ENCODE measurements at regions not wholly inside any gene's neighbourhood (a gene's known extent, or its start where the extent isn't known, plus 50 kb on each side); places are given as distances from the start of the nearest gene placed in this dataset.
A peak's percentile ranks its signal among the peaks of the same experiment; 100 is the strongest.

DNA sequence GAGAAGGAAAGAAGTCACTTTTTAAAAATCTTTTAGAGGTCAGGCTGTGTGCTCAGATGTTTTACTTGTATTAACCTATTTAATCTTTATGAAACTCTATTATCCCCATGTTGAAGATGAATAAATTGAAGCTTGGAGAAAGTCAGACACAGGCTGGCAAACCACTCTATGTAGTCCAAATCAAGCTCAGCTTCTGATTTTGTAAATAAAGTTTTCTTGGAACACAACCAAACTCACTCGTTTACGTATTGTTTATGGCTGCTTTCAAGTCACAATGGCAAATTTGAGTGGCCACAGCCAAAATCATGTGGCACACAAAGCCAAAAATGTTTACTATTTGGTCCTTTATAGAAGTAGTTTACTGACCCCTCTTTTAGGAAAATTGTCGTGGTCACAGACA, 596.0 kb upstream of the CDH11 start:
- no peak for DNase-seq (ENCODE audit: low read depth)
- H3K4me3 ChIP-seq (replicated peaks; ENCODE audit: low read depth, low read length), result no peak overlapping the region
- TF ChIP-seq CTCF (IDR thresholded peaks at IDR 0.05; ENCODE audit: low read length, missing control alignments), result no peak

GRCh38 chr16:65716737-65717700, 595.2 kb upstream of the CDH11 start:
- no peak for TF ChIP-seq CTCF (IDR thresholded peaks at IDR 0.05; ENCODE audit: low read length, missing control alignments)
- no peak overlapping the region for H3K4me3 ChIP-seq (replicated peaks; ENCODE audit: low read depth, low read length)
- DNase-seq (ENCODE audit: low read depth), result no peak

GRCh38 chr16:65713181-65713808, 591.4 kb upstream of the CDH11 start:
- no peak for TF ChIP-seq CTCF (IDR thresholded peaks at IDR 0.05; ENCODE audit: low read length, missing control alignments)
- no peak for DNase-seq (ENCODE audit: low read depth)
- no peak overlapping the region for H3K4me3 ChIP-seq (replicated peaks; ENCODE audit: low read depth, low read length)

- no peak overlapping the region for H3K4me3 ChIP-seq (replicated peaks; ENCODE audit: low read depth, low read length)
- DNase-seq (ENCODE audit: low read depth), result no peak
- no peak for TF ChIP-seq CTCF (IDR thresholded peaks at IDR 0.05; ENCODE audit: low read length, missing control alignments)
Observed at GRCh38 chr16:65710107-65710506, 588.2 kb upstream of the CDH11 start.

GRCh38 chr16:65704866-65705265, 583.0 kb upstream of the CDH11 start:
- DNase-seq (ENCODE audit: low read depth), result no peak
- peak; percentile 41 for TF ChIP-seq CTCF (IDR thresholded peaks at IDR 0.05; ENCODE audit: low read length, missing control alignments)
- no peak overlapping the region for H3K4me3 ChIP-seq (replicated peaks; ENCODE audit: low read depth, low read length)

DNA sequence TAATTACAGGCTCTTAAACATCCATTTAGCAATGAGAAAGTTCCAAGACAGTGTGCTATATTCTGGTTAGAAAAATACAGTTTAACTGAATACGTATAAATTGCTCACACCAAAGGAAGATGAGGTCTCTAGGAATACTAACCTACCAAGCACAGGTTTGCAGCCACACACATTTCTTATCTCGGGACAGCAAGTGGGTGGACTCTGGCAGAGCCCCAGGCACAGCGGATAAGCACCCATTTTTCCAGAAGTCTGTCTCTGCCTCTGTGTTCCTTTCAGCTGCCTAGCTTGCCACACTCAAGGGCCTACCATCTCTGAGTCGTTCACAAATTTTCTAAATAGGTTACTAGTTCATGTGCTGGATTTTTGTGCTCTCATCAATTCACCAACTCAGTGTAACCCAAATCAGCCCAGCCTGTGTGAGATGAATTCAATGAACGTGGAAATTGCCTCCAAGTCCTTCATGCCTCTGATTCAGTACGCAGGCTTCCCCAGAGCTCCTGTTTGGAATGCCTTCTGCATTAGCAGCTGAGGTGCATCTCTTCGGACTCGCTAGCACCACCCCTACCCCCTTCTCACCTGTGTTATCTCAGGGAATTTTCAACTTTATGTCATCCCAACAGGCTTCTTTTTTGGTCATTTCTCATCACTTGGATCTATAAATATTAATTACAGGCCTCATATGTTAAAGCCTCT, 581.0 kb upstream of the CDH11 start:
- H3K4me3 ChIP-seq (replicated peaks; ENCODE audit: low read depth, low read length), result no peak overlapping the region
- no peak for TF ChIP-seq CTCF (IDR thresholded peaks at IDR 0.05; ENCODE audit: low read length, missing control alignments)
- no peak for DNase-seq (ENCODE audit: low read depth)
